HepG2 (cell line): ENCODE measurements at regions not wholly inside any gene's neighbourhood (a gene's known extent, or its start where the extent isn't known, plus 50 kb on each side); places are given as distances from the start of the nearest gene placed in this dataset.

Source experiments
- ATAC-seq: fragments of 200-7000 bp; cut with Tn5 transposase; 3 replicates; pipeline ENCODE4 v1.9.1; 2020; ENCODE audit warnings: mild to moderate bottlenecking, moderate library complexity
- BruUV-seq: library from RNA; stranded (reverse); fragments of 400-500 nt; replicated peaks from 2 replicates; lab custom pipeline; 2021; lab: Mats Ljungman, UMichigan
- CTCF ChIA-PET: fragments of 300-600 bp; formaldehyde crosslinking; extraction: SDS; loops from one replicate; lab custom pipeline; 2021; ENCODE audit warnings: low total read pairs, inconsistent platforms, low intra/inter-chr PET ratio; lab: Yijun Ruan, JAX
- POLR2A ChIA-PET: fragments of 350-600 bp; sonication (Branson Sonifier 250); formaldehyde crosslinking; loops from one replicate; lab custom pipeline; 2020; ENCODE audit warnings: antibody characterized with exemption, inconsistent platforms; lab: Yijun Ruan, JAX
- DNase-seq: peaks from one replicate; pipeline ENCODE4 v3.0.0-alpha.2; 2015; ENCODE audit warnings: low spot score
- FAIRE-seq: peaks from 3 replicates; lab custom pipeline; 2011; peaks lifted over from hg19 to GRCh38; lab: Jason Lieb, UNC
- H2AFZ ChIP-seq: one replicate; pipeline ENCODE4 v1.6.1; 2011; ENCODE audit warnings: low read length, inconsistent platforms
- H3K27ac ChIP-seq: fragments of 300-600 bp; 3 replicates; pipeline ENCODE4 v1.8.0; 2011; ENCODE audit warnings: mixed run types, mild to moderate bottlenecking, mixed read lengths, low read length, inconsistent platforms; ENCODE audit not compliant: insufficient read depth; ENCODE audit errors: extremely low read length
- H3K27me3 ChIP-seq, 2 experiments: fragments of 200-600 bp in 1 of 2; 2 replicates in 1 of 2; 3 replicates in 1 of 2; pipeline versions ENCODE4 v1.6.0 to v1.8.0; 2011; ENCODE audit warnings: low read length in 2 of 2, mild to moderate bottlenecking in 2 of 2, moderate library complexity in 2 of 2, inconsistent platforms in 1 of 2; ENCODE audit not compliant: insufficient read depth in 2 of 2, control insufficient read depth in 1 of 2
- H3K36me3 ChIP-seq, 2 experiments: fragments of 200-600 bp in 1 of 2; replicated peaks in 1 of 2; 2 replicates in 1 of 2; 3 replicates in 1 of 2; pipeline versions ENCODE4 v1.5.1 to v1.8.0; 2011; ENCODE audit warnings: low read length in 2 of 2, inconsistent platforms in 1 of 2; ENCODE audit not compliant: insufficient read depth in 2 of 2, control insufficient read depth in 1 of 2
- H3K4me1 ChIP-seq: 2 replicates; pipeline ENCODE4 v1.5.1; 2012; ENCODE audit warnings: low read length, inconsistent platforms; ENCODE audit not compliant: insufficient read depth
- H3K4me2 ChIP-seq: 2 replicates; pipeline ENCODE4 v1.6.0; 2011; ENCODE audit warnings: low read depth, low read length, inconsistent platforms
- H3K4me3 ChIP-seq, 3 experiments: fragments of 200-600 bp in 1 of 3; sonication (generic), shearing (Covaris generic) in 1 of 3; replicated peaks in 1 of 3; 2 replicates each; pipeline ENCODE4 v1.5.1; 2011 to 2016; ENCODE audit warnings: low read length in 3 of 3, inconsistent platforms in 2 of 3, low read depth in 2 of 3, mild to moderate bottlenecking in 2 of 3, control low read depth in 1 of 3, mixed read lengths in 1 of 3; ENCODE audit not compliant: insufficient read depth in 1 of 3
- H3K79me2 ChIP-seq: one replicate; pipeline ENCODE4 v1.6.1; 2011; ENCODE audit warnings: low read length, inconsistent platforms; ENCODE audit not compliant: insufficient read depth
- H3K9ac ChIP-seq: 2 replicates; pipeline ENCODE4 v1.6.0; 2011; ENCODE audit warnings: mild to moderate bottlenecking, low read depth, low read length, inconsistent platforms; ENCODE audit not compliant: insufficient read depth
- H3K9me3 ChIP-seq: 2 replicates; pipeline ENCODE4 v1.5.1; 2012; ENCODE audit warnings: mild to moderate bottlenecking, low read length
- H4K20me1 ChIP-seq: 2 replicates; pipeline ENCODE4 v1.6.0; 2011; ENCODE audit warnings: inconsistent platforms, mild to moderate bottlenecking, low read length, moderate library complexity; ENCODE audit not compliant: insufficient read depth
- HDAC2 ChIP-seq: sonication (generic); formaldehyde crosslinking; IDR thresholded peaks from 2 replicates; pipeline ENCODE4 v1.4.0; 2020; ENCODE audit warnings: missing genetic modification reagents
- NRL ChIP-seq: sonication (generic); formaldehyde crosslinking; IDR thresholded peaks from 2 replicates; pipeline ENCODE4 v1.5.0; 2020; ENCODE audit warnings: missing genetic modification reagents, mild to moderate bottlenecking, moderate library complexity, borderline replicate concordance
- ZNF331 ChIP-seq: sonication (generic); formaldehyde crosslinking; IDR thresholded peaks from 2 replicates; pipeline ENCODE4 v1.4.0; 2020; ENCODE audit warnings: missing genetic modification reagents
- ZNF773 ChIP-seq: sonication (generic); formaldehyde crosslinking; IDR thresholded peaks from 2 replicates; pipeline ENCODE4 v1.4.0; 2020; ENCODE audit warnings: missing genetic modification reagents, borderline replicate concordance
- WGBS: methylation state at CpG from one replicate; pipeline ENCODE4 v1.1.6; 2017; ENCODE audit warnings: low lambda C conversion rate; 5-methylcytosine and 5-hydroxymethylcytosine counted together
- in situ Hi-C: cut with HindIII; loops from 2 replicates; pipeline ENCODE4 v1.10.0; 2017; ENCODE audit warnings: low pct_unique_long_range_greater_than_20kb; ENCODE audit not compliant: extremely low pct_ligation_motif_present
- intact Hi-C: fragments of 100-400 bp; cut with micrococcal nuclease; formaldehyde crosslinking; loops from one replicate; pipeline ENCODE4 v1.10.0; 2022; ENCODE audit not compliant: unreplicated experiment
- TF ChIP-seq, protein P1 (sequence below): sonication (generic); formaldehyde crosslinking; IDR thresholded peaks from 2 replicates; pipeline ENCODE4 v1.4.0; 2020; ENCODE audit warnings: missing genetic modification reagents
- TF ChIP-seq, protein P2 (sequence below): sonication (generic); formaldehyde crosslinking; IDR thresholded peaks from 2 replicates; pipeline ENCODE4 v1.8.1; 2023; ENCODE audit warnings: mild to moderate bottlenecking, missing genetic modification reagents
- TF ChIP-seq, protein P3 (sequence below): sonication (generic); formaldehyde crosslinking; IDR thresholded peaks from 2 replicates; pipeline ENCODE4 v1.5.0; 2020; ENCODE audit warnings: missing genetic modification reagents

DNA sequence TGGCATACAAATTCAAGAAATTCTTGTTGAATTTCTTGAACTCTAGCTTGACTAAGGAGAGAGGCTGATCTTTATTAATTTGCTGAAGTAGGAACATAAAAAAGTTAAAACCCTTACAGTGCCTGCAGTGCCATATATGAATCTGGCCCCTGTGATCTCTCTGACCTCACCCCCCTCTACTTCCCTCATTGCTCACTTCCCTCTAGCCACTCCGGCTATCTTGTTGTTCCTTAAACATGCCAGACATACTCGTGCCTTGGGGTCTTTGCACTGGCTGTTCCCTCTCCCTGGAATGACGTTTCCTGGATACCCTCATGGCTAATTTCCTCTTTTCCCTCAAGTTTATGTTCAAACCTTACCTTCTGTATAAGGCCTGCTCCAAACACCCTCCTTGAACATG, 246.3 kb upstream of the SIX2 start:
- H4K20me1 ChIP-seq: no peaks in the 10 kb centered on the region
- no peak for ATAC-seq
- H3K4me2 ChIP-seq: no peak overlapping the region
- ChIA-PET POLR2A (interaction anchor here (0.7 to 4.1 kb wide), 3 partner anchors 17 to 84 kb away, joined by 3 to 85 read pairs (median 22); no protein-coding TSS in a partner anchor), CTCF (no interaction called here)
- H3K27ac ChIP-seq: no peak overlapping the region
- H3K9ac ChIP-seq: no peak overlapping the region
- H3K36me3 ChIP-seq: no peaks in the 10 kb centered on the region
- H2AFZ ChIP-seq: no peak overlapping the region
- FAIRE-seq: no peak
- BruUV-seq: no TSS peak
- H3K79me2 ChIP-seq: no peaks in the 10 kb centered on the region
- TF ChIP-seq, protein P1, sequence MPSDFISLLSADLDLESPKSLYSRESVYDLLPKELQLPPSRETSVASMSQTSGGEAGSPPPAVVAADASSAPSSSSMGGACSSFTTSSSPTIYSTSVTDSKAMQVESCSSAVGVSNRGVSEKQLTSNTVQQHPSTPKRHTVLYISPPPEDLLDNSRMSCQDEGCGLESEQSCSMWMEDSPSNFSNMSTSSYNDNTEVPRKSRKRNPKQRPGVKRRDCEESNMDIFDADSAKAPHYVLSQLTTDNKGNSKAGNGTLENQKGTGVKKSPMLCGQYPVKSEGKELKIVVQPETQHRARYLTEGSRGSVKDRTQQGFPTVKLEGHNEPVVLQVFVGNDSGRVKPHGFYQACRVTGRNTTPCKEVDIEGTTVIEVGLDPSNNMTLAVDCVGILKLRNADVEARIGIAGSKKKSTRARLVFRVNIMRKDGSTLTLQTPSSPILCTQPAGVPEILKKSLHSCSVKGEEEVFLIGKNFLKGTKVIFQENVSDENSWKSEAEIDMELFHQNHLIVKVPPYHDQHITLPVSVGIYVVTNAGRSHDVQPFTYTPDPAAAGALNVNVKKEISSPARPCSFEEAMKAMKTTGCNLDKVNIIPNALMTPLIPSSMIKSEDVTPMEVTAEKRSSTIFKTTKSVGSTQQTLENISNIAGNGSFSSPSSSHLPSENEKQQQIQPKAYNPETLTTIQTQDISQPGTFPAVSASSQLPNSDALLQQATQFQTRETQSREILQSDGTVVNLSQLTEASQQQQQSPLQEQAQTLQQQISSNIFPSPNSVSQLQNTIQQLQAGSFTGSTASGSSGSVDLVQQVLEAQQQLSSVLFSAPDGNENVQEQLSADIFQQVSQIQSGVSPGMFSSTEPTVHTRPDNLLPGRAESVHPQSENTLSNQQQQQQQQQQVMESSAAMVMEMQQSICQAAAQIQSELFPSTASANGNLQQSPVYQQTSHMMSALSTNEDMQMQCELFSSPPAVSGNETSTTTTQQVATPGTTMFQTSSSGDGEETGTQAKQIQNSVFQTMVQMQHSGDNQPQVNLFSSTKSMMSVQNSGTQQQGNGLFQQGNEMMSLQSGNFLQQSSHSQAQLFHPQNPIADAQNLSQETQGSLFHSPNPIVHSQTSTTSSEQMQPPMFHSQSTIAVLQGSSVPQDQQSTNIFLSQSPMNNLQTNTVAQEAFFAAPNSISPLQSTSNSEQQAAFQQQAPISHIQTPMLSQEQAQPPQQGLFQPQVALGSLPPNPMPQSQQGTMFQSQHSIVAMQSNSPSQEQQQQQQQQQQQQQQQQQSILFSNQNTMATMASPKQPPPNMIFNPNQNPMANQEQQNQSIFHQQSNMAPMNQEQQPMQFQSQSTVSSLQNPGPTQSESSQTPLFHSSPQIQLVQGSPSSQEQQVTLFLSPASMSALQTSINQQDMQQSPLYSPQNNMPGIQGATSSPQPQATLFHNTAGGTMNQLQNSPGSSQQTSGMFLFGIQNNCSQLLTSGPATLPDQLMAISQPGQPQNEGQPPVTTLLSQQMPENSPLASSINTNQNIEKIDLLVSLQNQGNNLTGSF (CRISPR knock-in tag): no peak
- TF ChIP-seq, protein P2, sequence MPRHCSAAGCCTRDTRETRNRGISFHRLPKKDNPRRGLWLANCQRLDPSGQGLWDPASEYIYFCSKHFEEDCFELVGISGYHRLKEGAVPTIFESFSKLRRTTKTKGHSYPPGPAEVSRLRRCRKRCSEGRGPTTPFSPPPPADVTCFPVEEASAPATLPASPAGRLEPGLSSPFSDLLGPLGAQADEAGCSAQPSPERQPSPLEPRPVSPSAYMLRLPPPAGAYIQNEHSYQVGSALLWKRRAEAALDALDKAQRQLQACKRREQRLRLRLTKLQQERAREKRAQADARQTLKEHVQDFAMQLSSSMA: no peak
- TF ChIP-seq HDAC2 (CRISPR knock-in tag) (no peak), ZNF331 (CRISPR knock-in tag) (no peak), NRL (CRISPR knock-in tag) (no peak), ZNF773 (no peak)
- TF ChIP-seq, protein P3, sequence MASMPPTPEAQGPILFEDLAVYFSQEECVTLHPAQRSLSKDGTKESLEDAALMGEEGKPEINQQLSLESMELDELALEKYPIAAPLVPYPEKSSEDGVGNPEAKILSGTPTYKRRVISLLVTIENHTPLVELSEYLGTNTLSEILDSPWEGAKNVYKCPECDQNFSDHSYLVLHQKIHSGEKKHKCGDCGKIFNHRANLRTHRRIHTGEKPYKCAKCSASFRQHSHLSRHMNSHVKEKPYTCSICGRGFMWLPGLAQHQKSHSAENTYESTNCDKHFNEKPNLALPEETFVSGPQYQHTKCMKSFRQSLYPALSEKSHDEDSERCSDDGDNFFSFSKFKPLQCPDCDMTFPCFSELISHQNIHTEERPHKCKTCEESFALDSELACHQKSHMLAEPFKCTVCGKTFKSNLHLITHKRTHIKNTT (CRISPR knock-in tag): no peak
- peaks cover 2 to 13% of the 10 kb centered on the region in 2 experiments; a peak in 4 of 5 replicates for H3K27me3 ChIP-seq
- intact Hi-C loops (loop anchor here (5.0 kb wide), 2 partner anchors 72 to 217 kb away; no protein-coding TSS in a partner anchor), in situ Hi-C loops (no loop called here)
- no peak overlapping the region for H3K4me3 ChIP-seq
- 74% methylated on average over 3 of the region's 3 CpGs for WGBS
- DNase-seq: no peak
- H3K4me1 ChIP-seq: peaks cover 52% of the 10 kb centered on the region
- H3K9me3 ChIP-seq: no peaks in the 10 kb centered on the region
